SK-N-SH (cell line): ENCODE measurements at regions not wholly inside any gene's neighbourhood (a gene's known extent, or its start where the extent isn't known, plus 50 kb on each side); places are given as distances from the start of the nearest gene placed in this dataset.

Source experiments
- CTCF ChIA-PET: fragments of 300-600, 350-600 bp; formaldehyde crosslinking; extraction: SDS; loops from one replicate; lab custom pipeline; 2021; lab: Yijun Ruan, JAX
- POLR2A ChIA-PET: fragments of 350-600 bp; sonication (Branson Sonifier 250); formaldehyde crosslinking; extraction: SDS; loops from one replicate; lab custom pipeline; 2020; ENCODE audit warnings: antibody characterized with exemption, inconsistent platforms; lab: Yijun Ruan, JAX
- DNase-seq: peaks from one replicate; pipeline ENCODE4 v3.0.0; 2012
- H2AFZ ChIP-seq: fragments of 200-600 bp; sonication (generic); 2 replicates; pipeline ENCODE4 v1.8.1; 2016; ENCODE audit warnings: antibody characterized with exemption, mild to moderate bottlenecking, low read depth
- H3F3A ChIP-seq: fragments of 200-600 bp; sonication (generic); replicated peaks from 2 replicates; pipeline ENCODE3; 2016; ENCODE audit warnings: antibody characterized with exemption, mild to moderate bottlenecking; ENCODE audit not compliant: insufficient read depth
- H3K27ac ChIP-seq, 2 experiments: fragments of 200-500 bp in 1 of 2; fragments of 200-600 bp in 1 of 2; sonication (Bioruptor generic) in 1 of 2; sonication (generic), shearing (Covaris generic) in 1 of 2; 2 replicates each; pipeline versions ENCODE4 v1.5.1 to v1.6.1; 2014 to 2016; ENCODE audit warnings: low read depth in 2 of 2, inconsistent platforms in 1 of 2, low read length in 1 of 2, mild to moderate bottlenecking in 1 of 2, mixed read lengths in 1 of 2
- H3K27me3 ChIP-seq: fragments of 200-600 bp; sonication (generic), shearing (Covaris generic); 2 replicates; pipeline ENCODE4 v1.6.1; 2016; ENCODE audit warnings: mixed run types; ENCODE audit not compliant: insufficient read depth
- H3K36me3 ChIP-seq, 2 experiments: fragments of 200-500 bp in 1 of 2; fragments of 200-600 bp in 1 of 2; sonication (Bioruptor generic) in 1 of 2; sonication (generic) in 1 of 2; replicated peaks in 1 of 2; 2 replicates each; pipeline versions ENCODE3 to v1.5.1; 2014 to 2016; ENCODE audit warnings: low read length in 1 of 2, mild to moderate bottlenecking in 1 of 2; ENCODE audit not compliant: insufficient read depth in 2 of 2, control insufficient read depth in 1 of 2
- H3K4me1 ChIP-seq, 2 experiments: fragments of 200-500 bp in 1 of 2; fragments of 200-600 bp in 1 of 2; sonication (Bioruptor generic) in 1 of 2; sonication (generic), shearing (Covaris generic) in 1 of 2; 2 replicates each; pipeline versions ENCODE4 v1.5.1 to v1.6.1; 2014 to 2016; ENCODE audit warnings: low read depth in 1 of 2, low read length in 1 of 2, mixed run types in 1 of 2; ENCODE audit not compliant: insufficient read depth in 2 of 2, control insufficient read depth in 1 of 2
- H3K4me2 ChIP-seq: fragments of 200-600 bp; sonication (generic), shearing (Covaris generic); 2 replicates; pipeline ENCODE4 v1.6.1; 2017; ENCODE audit warnings: mixed run types
- H3K4me3 ChIP-seq, 2 experiments: fragments of 200-500 bp in 1 of 2; fragments of 200-600 bp in 1 of 2; sonication (Bioruptor generic) in 1 of 2; sonication (generic), shearing (Covaris generic) in 1 of 2; 2 replicates each; pipeline versions ENCODE4 v1.5.1 to v1.8.1; 2014 to 2016; ENCODE audit warnings: low read depth in 2 of 2, inconsistent platforms in 1 of 2, low read length in 1 of 2, mild to moderate bottlenecking in 1 of 2, mixed read lengths in 1 of 2, moderate library complexity in 1 of 2
- H3K79me2 ChIP-seq: fragments of 200-600 bp; sonication (generic); 2 replicates; pipeline ENCODE4 v1.8.1; 2017; ENCODE audit warnings: mild to moderate bottlenecking; ENCODE audit not compliant: insufficient read depth
- H3K9ac ChIP-seq: fragments of 200-600 bp; sonication (generic); 2 replicates; pipeline ENCODE4 v1.6.1; 2017; ENCODE audit warnings: mixed run types
- H3K9me2 ChIP-seq: fragments of 200-600 bp; sonication (generic); 2 replicates; pipeline ENCODE4 v1.6.1; 2017; ENCODE audit warnings: mixed run types
- H3K9me3 ChIP-seq: fragments of 200-600 bp; sonication (generic); 2 replicates; pipeline ENCODE4 v1.6.1; 2017; ENCODE audit warnings: mixed run types, mild to moderate bottlenecking, moderate library complexity
- H4K20me1 ChIP-seq: fragments of 200-600 bp; sonication (generic); 2 replicates; pipeline ENCODE4 v1.6.1; 2017; ENCODE audit warnings: mild to moderate bottlenecking, mixed run types; ENCODE audit not compliant: insufficient read depth
- CHD2 ChIP-seq: fragments of 150-350 bp; IDR thresholded peaks from 2 replicates; pipeline ENCODE4 v1.6.1; 2018; ENCODE audit warnings: low read length; ENCODE audit not compliant: partially characterized antibody
- CTCF ChIP-seq: fragments of 200-600 bp; sonication (generic); IDR thresholded peaks from 2 replicates; pipeline ENCODE4 v1.6.1; 2017; ENCODE audit warnings: antibody characterized with exemption, mild to moderate bottlenecking, moderate library complexity
- ELF1 ChIP-seq: IDR thresholded peaks from 2 replicates; pipeline ENCODE4 v1.4.0; 2012
- EP300 ChIP-seq, 2 experiments: IDR thresholded peaks; 2 replicates each; pipeline versions ENCODE4 v1.4.0 to v1.6.1; 2012; ENCODE audit warnings: borderline replicate concordance in 1 of 2, low read depth in 1 of 2, low read length in 1 of 2
- EZH2phosphoT487 ChIP-seq: fragments of 200-600 bp; sonication (generic); IDR thresholded peaks from 2 replicates; pipeline ENCODE4 v1.6.1; 2017; ENCODE audit warnings: low read depth, mixed run types, mild to moderate bottlenecking, antibody characterized with exemption, moderate library complexity, borderline replicate concordance
- FOXJ3 ChIP-seq: sonication (generic); formaldehyde crosslinking; IDR thresholded peaks from 2 replicates; pipeline ENCODE4 v1.5.1; 2020; ENCODE audit warnings: mild to moderate bottlenecking, missing genetic modification reagents
- FOXM1 ChIP-seq: IDR thresholded peaks from 2 replicates; pipeline ENCODE4 v1.4.0; 2012; ENCODE audit warnings: low read depth, mild to moderate bottlenecking
- MAX ChIP-seq: IDR thresholded peaks from 2 replicates; pipeline ENCODE4 v1.4.0; 2012; ENCODE audit warnings: low read depth
- PBX3 ChIP-seq: IDR thresholded peaks from 2 replicates; pipeline ENCODE4; 2012
- POLR2AphosphoS5 ChIP-seq: IDR thresholded peaks from 2 replicates; pipeline ENCODE4 v1.6.1; 2012; ENCODE audit warnings: low read depth, low read length
- REST ChIP-seq: IDR thresholded peaks from 2 replicates; pipeline ENCODE4 v1.6.1; 2012; ENCODE audit warnings: mild to moderate bottlenecking, low read depth, low read length, moderate library complexity
- TEAD4 ChIP-seq: IDR thresholded peaks from 2 replicates; pipeline ENCODE4 v1.4.0; 2012; ENCODE audit warnings: mild to moderate bottlenecking, borderline replicate concordance; ENCODE audit not compliant: insufficient read depth
- USF2 ChIP-seq: fragments of 150-350 bp; IDR thresholded peaks from 2 replicates; pipeline ENCODE4 v1.6.1; 2017; ENCODE audit warnings: antibody characterized with exemption, low read length, low read depth, borderline replicate concordance
- WGBS: methylation state at CpG from one replicate; pipeline ENCODE4 v1.1.6; 2017; ENCODE audit warnings: low lambda C conversion rate; 5-methylcytosine and 5-hydroxymethylcytosine counted together

GRCh38 chr22:49134076-49134475 is 693.6 kb downstream of the BRD1 start:
- WGBS = 32% methylated on average over 11 of the region's 13 CpGs
- Histone ChIP-seq H3K27me3 (no peaks in the 10 kb centered on the region; the same call in 1 of the 2 replicates), H3K27ac (no peak overlapping the region)

More at GRCh38 chr22:49134076-49134475, 693.6 kb downstream of the BRD1 start:
- no peak for DNase-seq
- H4K20me1 ChIP-seq = no peaks in the 10 kb centered on the region
- H3K4me2 ChIP-seq = no peak overlapping the region
- ChIA-PET CTCF (no interaction called here), POLR2A (no interaction called here)
- H3K36me3 ChIP-seq = no peaks in the 10 kb centered on the region
- no peaks in the 10 kb centered on the region for H3K9me2 ChIP-seq
- no peak for TF ChIP-seq FOXJ3 (CRISPR knock-in tag)
- TF ChIP-seq EP300 (IDR thresholded peaks at IDR 0.05; ENCODE audit: borderline replicate concordance in 1 of 2, low read depth in 1 of 2, low read length in 1 of 2) = no peak
- TF ChIP-seq CTCF = no peak
- no peak for TF ChIP-seq MAX
- TF ChIP-seq USF2 = no peak
- no peak for TF ChIP-seq POLR2AphosphoS5
- TF ChIP-seq FOXM1 = no peak
- TF ChIP-seq ELF1 = no peak
- TF ChIP-seq TEAD4 = no peak
- TF ChIP-seq CHD2 = no peak
- TF ChIP-seq PBX3 = no peak
- TF ChIP-seq REST = no peak
- no peak for TF ChIP-seq EZH2phosphoT487
- no peaks in the 10 kb centered on the region for H3F3A ChIP-seq
- no peak overlapping the region for H3K9ac ChIP-seq
- no peak overlapping the region for H2AFZ ChIP-seq
- no peaks in the 10 kb centered on the region for H3K9me3 ChIP-seq
- H3K79me2 ChIP-seq = no peaks in the 10 kb centered on the region
- no peak overlapping the region for H3K4me3 ChIP-seq
- peaks cover 0 to 8% of the 10 kb centered on the region in 2 experiments; a peak in 1 of 4 replicates for H3K4me1 ChIP-seq
